ENCODE measurements at regions not wholly inside any gene's neighbourhood (a gene's known extent, or its start where the extent isn't known, plus 50 kb on each side); places are given as distances from the start of the nearest gene placed in this dataset.

- Histone ChIP-seq H3K4me3 (ENCODE audit: low read depth, low read length, poor library complexity, severe bottlenecking) (no peak overlapping the region), H3K27me3 (replicated peaks; ENCODE audit: insufficient read depth, low read depth, low read length, poor library complexity) (no peaks in the 10 kb centered on the region), H3K4me1 (ENCODE audit: insufficient read depth, low read length, poor library complexity, severe bottlenecking) (no peaks in the 10 kb centered on the region), H3K36me3 (ENCODE audit: insufficient read depth, low read length, poor library complexity, severe bottlenecking) (no peaks in the 10 kb centered on the region), H3K9me3 (ENCODE audit: low read depth, low read length, poor library complexity, severe bottlenecking) (peaks cover 20% of the 10 kb centered on the region), H3K27ac (ENCODE audit: low read depth, low read length, poor library complexity, severe bottlenecking) (no peak overlapping the region)
- TF ChIP-seq CTCF (conservative IDR thresholded peaks at IDR 0.05; ENCODE audit: low read depth, low read length) (no peak), EZH2 (IDR thresholded peaks at IDR 0.05; ENCODE audit: borderline replicate concordance, low read depth, low read length, poor library complexity, severe bottlenecking) (no peak)
- DNase-seq (ENCODE audit: low spot score): no peak
- ChIA-PET POLR2A (ENCODE audit: low non-redundant PET) (no interaction called here), CTCF (no interaction called here)
- no TSS peak for BruUV-seq (replicated peaks)
- intact Hi-C loops (cut with micrococcal nuclease; ENCODE audit: unreplicated experiment): no loop called here
Measured at GRCh38 chr1:106717591-106717990, 338.9 kb upstream of the PRMT6 start.

- Histone ChIP-seq H3K4me3 (ENCODE audit: low read depth, low read length, poor library complexity, severe bottlenecking) (no peak overlapping the region), H3K27me3 (replicated peaks; ENCODE audit: insufficient read depth, low read depth, low read length, poor library complexity) (no peaks in the 10 kb centered on the region), H3K4me1 (ENCODE audit: insufficient read depth, low read length, poor library complexity, severe bottlenecking) (no peaks in the 10 kb centered on the region), H3K9me3 (ENCODE audit: low read depth, low read length, poor library complexity, severe bottlenecking) (peaks cover 7% of the 10 kb centered on the region), H3K27ac (ENCODE audit: low read depth, low read length, poor library complexity, severe bottlenecking) (no peak overlapping the region), H3K36me3 (ENCODE audit: insufficient read depth, low read length, poor library complexity, severe bottlenecking) (no peaks in the 10 kb centered on the region)
- POLR2A ChIA-PET (ENCODE audit: low non-redundant PET): no interaction called here
- TF ChIP-seq CTCF (conservative IDR thresholded peaks at IDR 0.05; ENCODE audit: low read depth, low read length) (no peak), EZH2 (IDR thresholded peaks at IDR 0.05; ENCODE audit: borderline replicate concordance, low read depth, low read length, poor library complexity, severe bottlenecking) (no peak)
- intact Hi-C loops (cut with micrococcal nuclease; ENCODE audit: unreplicated experiment): no loop called here
- DNase-seq (ENCODE audit: low spot score): no peak
- no TSS peak for BruUV-seq (replicated peaks)
- CTCF ChIA-PET: no interaction called here
Measured at GRCh38 chr1:106721790-106722189, 334.7 kb upstream of the PRMT6 start.

- intact Hi-C loops (cut with micrococcal nuclease; ENCODE audit: unreplicated experiment): no loop called here
- no peaks in the 10 kb centered on the region for H3K36me3 ChIP-seq (ENCODE audit: insufficient read depth, low read length, poor library complexity, severe bottlenecking)
- no peak for TF ChIP-seq CTCF (conservative IDR thresholded peaks at IDR 0.05; ENCODE audit: low read depth, low read length)
- CTCF ChIA-PET: no interaction called here
- H3K4me3 ChIP-seq (ENCODE audit: low read depth, low read length, poor library complexity, severe bottlenecking): no peak overlapping the region
- no peak overlapping the region for H3K27ac ChIP-seq (ENCODE audit: low read depth, low read length, poor library complexity, severe bottlenecking)
- no peak for DNase-seq (ENCODE audit: low spot score)
- H3K9me3 ChIP-seq (ENCODE audit: low read depth, low read length, poor library complexity, severe bottlenecking): peaks cover 7% of the 10 kb centered on the region
- POLR2A ChIA-PET (ENCODE audit: low non-redundant PET): no interaction called here
- no peaks in the 10 kb centered on the region for H3K27me3 ChIP-seq (replicated peaks; ENCODE audit: insufficient read depth, low read depth, low read length, poor library complexity)
- no TSS peak for BruUV-seq (replicated peaks)
- H3K4me1 ChIP-seq (ENCODE audit: insufficient read depth, low read length, poor library complexity, severe bottlenecking): no peaks in the 10 kb centered on the region
Measured at GRCh38 chr1:106722466-106722865, 334.0 kb upstream of the PRMT6 start.

Measured in A673 (cell line).